ENCODE measurements at regions not wholly inside any gene's neighbourhood (a gene's known extent, or its start where the extent isn't known, plus 50 kb on each side); places are given as distances from the start of the nearest gene placed in this dataset.

DNA sequence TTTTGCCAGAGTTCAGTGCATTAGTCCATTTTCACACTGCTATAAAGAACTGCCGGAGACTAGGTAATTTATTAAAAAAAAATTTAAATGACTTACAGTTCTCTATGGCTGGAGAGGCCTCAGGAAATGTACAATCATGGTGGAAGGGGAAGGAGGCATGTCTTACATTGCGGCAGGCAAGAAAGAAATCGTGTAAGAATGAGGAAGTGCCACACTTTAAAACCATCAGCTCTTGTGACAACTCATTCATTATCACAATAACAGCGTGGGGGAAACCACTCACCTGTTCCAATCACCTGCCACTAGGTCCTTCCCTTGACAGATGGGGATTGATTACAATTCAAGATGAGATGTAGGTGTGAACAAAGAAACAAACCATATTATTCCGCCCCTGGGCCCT lies 1361.4 kb downstream of the NSUN3 start:
- TF ChIP-seq, protein P1, sequence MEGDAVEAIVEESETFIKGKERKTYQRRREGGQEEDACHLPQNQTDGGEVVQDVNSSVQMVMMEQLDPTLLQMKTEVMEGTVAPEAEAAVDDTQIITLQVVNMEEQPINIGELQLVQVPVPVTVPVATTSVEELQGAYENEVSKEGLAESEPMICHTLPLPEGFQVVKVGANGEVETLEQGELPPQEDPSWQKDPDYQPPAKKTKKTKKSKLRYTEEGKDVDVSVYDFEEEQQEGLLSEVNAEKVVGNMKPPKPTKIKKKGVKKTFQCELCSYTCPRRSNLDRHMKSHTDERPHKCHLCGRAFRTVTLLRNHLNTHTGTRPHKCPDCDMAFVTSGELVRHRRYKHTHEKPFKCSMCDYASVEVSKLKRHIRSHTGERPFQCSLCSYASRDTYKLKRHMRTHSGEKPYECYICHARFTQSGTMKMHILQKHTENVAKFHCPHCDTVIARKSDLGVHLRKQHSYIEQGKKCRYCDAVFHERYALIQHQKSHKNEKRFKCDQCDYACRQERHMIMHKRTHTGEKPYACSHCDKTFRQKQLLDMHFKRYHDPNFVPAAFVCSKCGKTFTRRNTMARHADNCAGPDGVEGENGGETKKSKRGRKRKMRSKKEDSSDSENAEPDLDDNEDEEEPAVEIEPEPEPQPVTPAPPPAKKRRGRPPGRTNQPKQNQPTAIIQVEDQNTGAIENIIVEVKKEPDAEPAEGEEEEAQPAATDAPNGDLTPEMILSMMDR (IDR thresholded peaks at IDR 0.05): no peak
- no peaks in the 10 kb centered on the region for H3K27me3 ChIP-seq (ENCODE audit: control insufficient read depth in 2 of 2, insufficient read depth in 2 of 2, low read length in 2 of 2)
- no peak overlapping the region for H2AFZ ChIP-seq (ENCODE audit: insufficient read depth, low read depth, low read length, poor library complexity, severe bottlenecking)
- Mint-ChIP-seq H3K36me3 (no peaks in the 10 kb centered on the region), H3K9me3 (peaks cover 0 to 6% (median 3%) of the 10 kb centered on the region in 7 donors), H3K4me1 (no peaks in the 10 kb centered on the region), H3K27me3 (ENCODE audit: low read depth in 3 of 3) (no peaks in the 10 kb centered on the region), H3K4me3 (no peak overlapping the region), H3K27ac (peak overlapping the region in 1 of 7 donors; percentile 9)
- no peak overlapping the region for H3K27ac ChIP-seq (ENCODE audit: low read depth in 1 of 2, low read length in 2 of 2)
- H3K79me2 ChIP-seq (ENCODE audit: insufficient read depth, low read length): no peaks in the 10 kb centered on the region
- intact Hi-C loops (cut with micrococcal nuclease): no loop called here
- no peak overlapping the region for H3K9ac ChIP-seq (ENCODE audit: insufficient read depth, low read length, poor library complexity, severe bottlenecking)
- peaks cover 0 to 4% of the 10 kb centered on the region in 2 donors for H3K9me3 ChIP-seq (replicated peaks in 1 of 2; ENCODE audit: control insufficient read depth in 1 of 2, insufficient read depth in 1 of 2, low read length in 2 of 2)
- no peaks in the 10 kb centered on the region for H3K4me1 ChIP-seq (ENCODE audit: control insufficient read depth in 1 of 2, insufficient read depth in 2 of 2, low read length in 2 of 2)
- H3K36me3 ChIP-seq (replicated peaks in 1 of 2; ENCODE audit: control insufficient read depth in 1 of 2, insufficient read depth in 2 of 2, low read length in 2 of 2): no peaks in the 10 kb centered on the region
- H3K4me3 ChIP-seq (replicated peaks in 1 of 3; ENCODE audit: low read depth in 2 of 3, low read length in 3 of 3): no peak overlapping the region
- H3K4me2 ChIP-seq (replicated peaks; ENCODE audit: extremely low read depth, low read length, poor library complexity, severe bottlenecking): no peak overlapping the region
- DNase-seq: no peak
- no peaks in the 10 kb centered on the region for H4K20me1 ChIP-seq (ENCODE audit: insufficient read depth, low read length)
- 83% methylated on average over 1 of the region's 5 CpGs for WGBS (ENCODE audit: insufficient coverage)

DNA sequence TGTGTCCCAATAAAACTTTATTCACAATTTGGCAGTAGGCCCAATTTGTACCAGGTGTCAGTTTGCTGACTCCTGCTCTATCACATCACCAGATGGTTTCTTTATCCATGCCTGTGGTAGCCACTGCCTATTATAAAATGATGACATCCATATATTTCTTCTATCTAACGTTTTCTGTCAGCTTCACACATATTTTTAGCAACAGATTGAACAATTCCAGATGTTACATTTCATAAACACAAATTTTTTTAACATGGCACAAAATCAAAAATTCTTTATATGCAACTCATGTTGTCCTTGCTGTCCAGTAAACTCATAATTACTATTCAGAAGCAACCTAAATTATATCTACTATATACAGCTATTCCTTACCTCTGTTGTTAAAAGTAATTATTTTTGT lies 1371.6 kb downstream of the NSUN3 start:
- no peaks in the 10 kb centered on the region for H3K79me2 ChIP-seq (ENCODE audit: insufficient read depth, low read length)
- H3K36me3 Mint-ChIP-seq: no peaks in the 10 kb centered on the region
- no peaks in the 10 kb centered on the region for H3K4me1 Mint-ChIP-seq
- intact Hi-C loops (cut with micrococcal nuclease): no loop called here
- no peak overlapping the region for H3K4me2 ChIP-seq (replicated peaks; ENCODE audit: extremely low read depth, low read length, poor library complexity, severe bottlenecking)
- no peak overlapping the region for H3K4me3 Mint-ChIP-seq
- H3K9me3 ChIP-seq (replicated peaks in 1 of 2; ENCODE audit: control insufficient read depth in 1 of 2, insufficient read depth in 1 of 2, low read length in 2 of 2): peaks cover 0 to 3% of the 10 kb centered on the region in 2 donors
- H3K9me3 Mint-ChIP-seq: peaks cover 0 to 11% (median 3%) of the 10 kb centered on the region in 7 donors
- H3K9ac ChIP-seq (ENCODE audit: insufficient read depth, low read length, poor library complexity, severe bottlenecking): no peak overlapping the region
- no CpG with 5 or more reads among the region's 1 CpG for WGBS (ENCODE audit: insufficient coverage)
- no peaks in the 10 kb centered on the region for H3K4me1 ChIP-seq (ENCODE audit: control insufficient read depth in 1 of 2, insufficient read depth in 2 of 2, low read length in 2 of 2)
- no peak for DNase-seq
- no peaks in the 10 kb centered on the region for H3K27me3 ChIP-seq (ENCODE audit: control insufficient read depth in 2 of 2, insufficient read depth in 2 of 2, low read length in 2 of 2)
- H3K27ac Mint-ChIP-seq: no peak overlapping the region
- H4K20me1 ChIP-seq (ENCODE audit: insufficient read depth, low read length): no peaks in the 10 kb centered on the region
- TF ChIP-seq, protein P1 (IDR thresholded peaks at IDR 0.05): no peak
- H3K4me3 ChIP-seq (replicated peaks in 1 of 3; ENCODE audit: low read depth in 2 of 3, low read length in 3 of 3): no peak overlapping the region
- no peak overlapping the region for H3K27ac ChIP-seq (ENCODE audit: low read depth in 1 of 2, low read length in 2 of 2)
- no peaks in the 10 kb centered on the region for H3K36me3 ChIP-seq (replicated peaks in 1 of 2; ENCODE audit: control insufficient read depth in 1 of 2, insufficient read depth in 2 of 2, low read length in 2 of 2)
- H2AFZ ChIP-seq (ENCODE audit: insufficient read depth, low read depth, low read length, poor library complexity, severe bottlenecking): no peak overlapping the region
- H3K27me3 Mint-ChIP-seq (ENCODE audit: low read depth in 3 of 3): no peaks in the 10 kb centered on the region

All from CD14-positive monocyte (primary cell).